Hepatocyte (in vitro differentiated cells): ENCODE measurements at regions not wholly inside any gene's neighbourhood (a gene's known extent, or its start where the extent isn't known, plus 50 kb on each side); places are given as distances from the start of the nearest gene placed in this dataset.

Experiments
- CTCF ChIP-seq: fragments of 200-600 bp; sonication (generic); IDR thresholded peaks from 2 replicates; pipeline ENCODE4 v1.5.1; 2016; ENCODE audit warnings: antibody characterized with exemption, mild to moderate bottlenecking; ENCODE audit not compliant: poor library complexity
- EZH2phosphoT487 ChIP-seq: fragments of 200-600 bp; sonication (generic); IDR thresholded peaks from one replicate; pipeline ENCODE4 v1.6.1; 2018; ENCODE audit warnings: antibody characterized with exemption, mild to moderate bottlenecking, low read depth, moderate library complexity; ENCODE audit not compliant: unreplicated experiment, severe bottlenecking

- no peak for TF ChIP-seq CTCF
- no peak for TF ChIP-seq EZH2phosphoT487
These were observed 244.0 kb upstream of the THBS1 start for GRCh38 chr15:39336926-39337325.
